ENCODE measurements at regions not wholly inside any gene's neighbourhood (a gene's known extent, or its start where the extent isn't known, plus 50 kb on each side); places are given as distances from the start of the nearest gene placed in this dataset.

GRCh38 chr15:59924812-59925522 lies 79.1 kb upstream of the FOXB1 start:
- H3K9me3 ChIP-seq (ENCODE audit: low read length), result no peaks in the 10 kb centered on the region
- intact Hi-C loops (cut with micrococcal nuclease), result no loop called here
- no TSS peak for BruUV-seq (replicated peaks)
- H3K4me3 ChIP-seq (ENCODE audit: low read length), result no peak overlapping the region
- no peaks in the 10 kb centered on the region for H3K9me2 ChIP-seq (replicated peaks; ENCODE audit: low read length)
- no peaks in the 10 kb centered on the region for H3K36me3 ChIP-seq (ENCODE audit: low read depth, low read length)
- no peak overlapping the region for H2AFZ ChIP-seq (ENCODE audit: low read length)
- no peak overlapping the region for H3K27ac ChIP-seq (ENCODE audit: low read length)
- H4K20me1 ChIP-seq (ENCODE audit: low read length), result no peaks in the 10 kb centered on the region
- H3F3A ChIP-seq (ENCODE audit: low read length, unreplicated experiment), result no peaks in the 10 kb centered on the region
- CTCF ChIA-PET, result no interaction called here
- DNase-seq, result no peak
- TF ChIP-seq EZH2phosphoT487 (IDR thresholded peaks at IDR 0.05; ENCODE audit: borderline replicate concordance, low read length) (no peak), CTCF (conservative IDR thresholded peaks at IDR 0.05; ENCODE audit: low read depth, low read length) (no peak), EZH2 (IDR thresholded peaks at IDR 0.05; ENCODE audit: low read length, unreplicated experiment) (no peak)
- H3K4me1 ChIP-seq (ENCODE audit: insufficient read depth, low read length), result 0 out of 2 replicates have a peak, but pooled peaks cover 2% of the 10 kb centered on the region
- H3K4me2 ChIP-seq (ENCODE audit: low read length), result no peak overlapping the region
- H3K27me3 ChIP-seq (ENCODE audit: low read length), result peaks cover 69% of the 10 kb centered on the region
- H3K9ac ChIP-seq (ENCODE audit: low read length), result no peak overlapping the region
- no peak for ATAC-seq
- POLR2A ChIA-PET (ENCODE audit: unreplicated experiment), result interaction anchor here (0.6 kb wide), 1 partner anchor 350 kb away, joined by 4 read pairs; no protein-coding TSS in a partner anchor
- no peaks in the 10 kb centered on the region for H3K79me2 ChIP-seq (ENCODE audit: low read length)

GRCh38 chr15:59924096-59924495 lies 80.0 kb upstream of the FOXB1 start:
- no peak overlapping the region for H3K4me2 ChIP-seq (ENCODE audit: low read length)
- H3K9me2 ChIP-seq (replicated peaks; ENCODE audit: low read length), result no peaks in the 10 kb centered on the region
- no peaks in the 10 kb centered on the region for H3K9me3 ChIP-seq (ENCODE audit: low read length)
- no peaks in the 10 kb centered on the region for H4K20me1 ChIP-seq (ENCODE audit: low read length)
- no peak for ATAC-seq
- H3K4me3 ChIP-seq (ENCODE audit: low read length), result no peak overlapping the region
- no peaks in the 10 kb centered on the region for H3K36me3 ChIP-seq (ENCODE audit: low read depth, low read length)
- peaks cover 9% of the 10 kb centered on the region; the same call in 1 of the 2 replicates for H3K4me1 ChIP-seq (ENCODE audit: insufficient read depth, low read length)
- TF ChIP-seq EZH2 (IDR thresholded peaks at IDR 0.05; ENCODE audit: low read length, unreplicated experiment) (no peak), CTCF (conservative IDR thresholded peaks at IDR 0.05; ENCODE audit: low read depth, low read length) (no peak), EZH2phosphoT487 (IDR thresholded peaks at IDR 0.05; ENCODE audit: borderline replicate concordance, low read length) (no peak)
- ChIA-PET CTCF (no interaction called here), POLR2A (ENCODE audit: unreplicated experiment) (no interaction called here)
- no peak overlapping the region for H3K9ac ChIP-seq (ENCODE audit: low read length)
- intact Hi-C loops (cut with micrococcal nuclease), result no loop called here
- no TSS peak for BruUV-seq (replicated peaks)
- H2AFZ ChIP-seq (ENCODE audit: low read length), result no peak overlapping the region
- H3F3A ChIP-seq (ENCODE audit: low read length, unreplicated experiment), result no peaks in the 10 kb centered on the region
- no peaks in the 10 kb centered on the region for H3K79me2 ChIP-seq (ENCODE audit: low read length)
- H3K27ac ChIP-seq (ENCODE audit: low read length), result no peak overlapping the region
- peaks cover 65% of the 10 kb centered on the region for H3K27me3 ChIP-seq (ENCODE audit: low read length)
- no peak for DNase-seq

- intact Hi-C loops (cut with micrococcal nuclease), result no loop called here
- H2AFZ ChIP-seq (ENCODE audit: low read length), result no peak overlapping the region
- H4K20me1 ChIP-seq (ENCODE audit: low read length), result no peaks in the 10 kb centered on the region
- no peaks in the 10 kb centered on the region for H3K36me3 ChIP-seq (ENCODE audit: low read depth, low read length)
- DNase-seq (no peak), ATAC-seq (no peak)
- peaks cover 11% of the 10 kb centered on the region; the same call in 1 of the 2 replicates for H3K4me1 ChIP-seq (ENCODE audit: insufficient read depth, low read length)
- no peaks in the 10 kb centered on the region for H3K9me2 ChIP-seq (replicated peaks; ENCODE audit: low read length)
- H3K27me3 ChIP-seq (ENCODE audit: low read length), result peaks cover 59% of the 10 kb centered on the region
- H3K79me2 ChIP-seq (ENCODE audit: low read length), result no peaks in the 10 kb centered on the region
- no peak overlapping the region for H3K4me2 ChIP-seq (ENCODE audit: low read length)
- H3F3A ChIP-seq (ENCODE audit: low read length, unreplicated experiment), result no peaks in the 10 kb centered on the region
- H3K9ac ChIP-seq (ENCODE audit: low read length), result no peak overlapping the region
- no peak for TF ChIP-seq EZH2phosphoT487 (IDR thresholded peaks at IDR 0.05; ENCODE audit: borderline replicate concordance, low read length)
- no peak for TF ChIP-seq EZH2 (IDR thresholded peaks at IDR 0.05; ENCODE audit: low read length, unreplicated experiment)
- no peak overlapping the region for H3K4me3 ChIP-seq (ENCODE audit: low read length)
- no peaks in the 10 kb centered on the region for H3K9me3 ChIP-seq (ENCODE audit: low read length)
- no TSS peak for BruUV-seq (replicated peaks)
- H3K27ac ChIP-seq (ENCODE audit: low read length), result no peak overlapping the region
- ChIA-PET POLR2A (ENCODE audit: unreplicated experiment) (no interaction called here), CTCF (no interaction called here)
Measured at GRCh38 chr15:59923508-59923907, 80.6 kb upstream of the FOXB1 start.

All from PC-3 (cell line).